SK-N-SH (cell line): ENCODE measurements at regions not wholly inside any gene's neighbourhood (a gene's known extent, or its start where the extent isn't known, plus 50 kb on each side); places are given as distances from the start of the nearest gene placed in this dataset.

Experiments
- CTCF ChIA-PET: fragments of 300-600, 350-600 bp; formaldehyde crosslinking; extraction: SDS; loops from one replicate; lab custom pipeline; 2021; lab: Yijun Ruan, JAX
- POLR2A ChIA-PET: fragments of 350-600 bp; sonication (Branson Sonifier 250); formaldehyde crosslinking; extraction: SDS; loops from one replicate; lab custom pipeline; 2020; ENCODE audit warnings: antibody characterized with exemption, inconsistent platforms; lab: Yijun Ruan, JAX
- DNase-seq: peaks from one replicate; pipeline ENCODE4 v3.0.0; 2012
- H2AFZ ChIP-seq: fragments of 200-600 bp; sonication (generic); 2 replicates; pipeline ENCODE4 v1.8.1; 2016; ENCODE audit warnings: antibody characterized with exemption, mild to moderate bottlenecking, low read depth
- H3F3A ChIP-seq: fragments of 200-600 bp; sonication (generic); replicated peaks from 2 replicates; pipeline ENCODE3; 2016; ENCODE audit warnings: antibody characterized with exemption, mild to moderate bottlenecking; ENCODE audit not compliant: insufficient read depth
- H3K27ac ChIP-seq, 2 experiments: fragments of 200-500 bp in 1 of 2; fragments of 200-600 bp in 1 of 2; sonication (Bioruptor generic) in 1 of 2; sonication (generic), shearing (Covaris generic) in 1 of 2; 2 replicates each; pipeline versions ENCODE4 v1.5.1 to v1.6.1; 2014 to 2016; ENCODE audit warnings: low read depth in 2 of 2, inconsistent platforms in 1 of 2, low read length in 1 of 2, mild to moderate bottlenecking in 1 of 2, mixed read lengths in 1 of 2
- H3K27me3 ChIP-seq: fragments of 200-600 bp; sonication (generic), shearing (Covaris generic); 2 replicates; pipeline ENCODE4 v1.6.1; 2016; ENCODE audit warnings: mixed run types; ENCODE audit not compliant: insufficient read depth
- H3K36me3 ChIP-seq, 2 experiments: fragments of 200-500 bp in 1 of 2; fragments of 200-600 bp in 1 of 2; sonication (Bioruptor generic) in 1 of 2; sonication (generic) in 1 of 2; replicated peaks in 1 of 2; 2 replicates each; pipeline versions ENCODE3 to v1.5.1; 2014 to 2016; ENCODE audit warnings: low read length in 1 of 2, mild to moderate bottlenecking in 1 of 2; ENCODE audit not compliant: insufficient read depth in 2 of 2, control insufficient read depth in 1 of 2
- H3K4me1 ChIP-seq, 2 experiments: fragments of 200-500 bp in 1 of 2; fragments of 200-600 bp in 1 of 2; sonication (Bioruptor generic) in 1 of 2; sonication (generic), shearing (Covaris generic) in 1 of 2; 2 replicates each; pipeline versions ENCODE4 v1.5.1 to v1.6.1; 2014 to 2016; ENCODE audit warnings: low read depth in 1 of 2, low read length in 1 of 2, mixed run types in 1 of 2; ENCODE audit not compliant: insufficient read depth in 2 of 2, control insufficient read depth in 1 of 2
- H3K4me2 ChIP-seq: fragments of 200-600 bp; sonication (generic), shearing (Covaris generic); 2 replicates; pipeline ENCODE4 v1.6.1; 2017; ENCODE audit warnings: mixed run types
- H3K4me3 ChIP-seq, 2 experiments: fragments of 200-500 bp in 1 of 2; fragments of 200-600 bp in 1 of 2; sonication (Bioruptor generic) in 1 of 2; sonication (generic), shearing (Covaris generic) in 1 of 2; 2 replicates each; pipeline versions ENCODE4 v1.5.1 to v1.8.1; 2014 to 2016; ENCODE audit warnings: low read depth in 2 of 2, inconsistent platforms in 1 of 2, low read length in 1 of 2, mild to moderate bottlenecking in 1 of 2, mixed read lengths in 1 of 2, moderate library complexity in 1 of 2
- H3K79me2 ChIP-seq: fragments of 200-600 bp; sonication (generic); 2 replicates; pipeline ENCODE4 v1.8.1; 2017; ENCODE audit warnings: mild to moderate bottlenecking; ENCODE audit not compliant: insufficient read depth
- H3K9ac ChIP-seq: fragments of 200-600 bp; sonication (generic); 2 replicates; pipeline ENCODE4 v1.6.1; 2017; ENCODE audit warnings: mixed run types
- H3K9me2 ChIP-seq: fragments of 200-600 bp; sonication (generic); 2 replicates; pipeline ENCODE4 v1.6.1; 2017; ENCODE audit warnings: mixed run types
- H3K9me3 ChIP-seq: fragments of 200-600 bp; sonication (generic); 2 replicates; pipeline ENCODE4 v1.6.1; 2017; ENCODE audit warnings: mixed run types, mild to moderate bottlenecking, moderate library complexity
- H4K20me1 ChIP-seq: fragments of 200-600 bp; sonication (generic); 2 replicates; pipeline ENCODE4 v1.6.1; 2017; ENCODE audit warnings: mild to moderate bottlenecking, mixed run types; ENCODE audit not compliant: insufficient read depth
- ELF1 ChIP-seq: IDR thresholded peaks from 2 replicates; pipeline ENCODE4 v1.4.0; 2012
- EP300 ChIP-seq, 2 experiments: IDR thresholded peaks; 2 replicates each; pipeline versions ENCODE4 v1.4.0 to v1.6.1; 2012; ENCODE audit warnings: borderline replicate concordance in 1 of 2, low read depth in 1 of 2, low read length in 1 of 2
- EZH2phosphoT487 ChIP-seq: fragments of 200-600 bp; sonication (generic); IDR thresholded peaks from 2 replicates; pipeline ENCODE4 v1.6.1; 2017; ENCODE audit warnings: low read depth, mixed run types, mild to moderate bottlenecking, antibody characterized with exemption, moderate library complexity, borderline replicate concordance
- FOSL2 ChIP-seq: IDR thresholded peaks from 2 replicates; pipeline ENCODE4 v1.4.0; 2012; ENCODE audit warnings: low read depth, mild to moderate bottlenecking, moderate library complexity, borderline replicate concordance
- GABPA ChIP-seq: IDR thresholded peaks from 2 replicates; pipeline ENCODE4 v1.4.0; 2012; ENCODE audit warnings: low read depth, mild to moderate bottlenecking
- GATA2 ChIP-seq: sonication (generic); formaldehyde crosslinking; IDR thresholded peaks from 2 replicates; pipeline ENCODE4 v1.5.0; 2020; ENCODE audit warnings: mild to moderate bottlenecking, missing genetic modification reagents
- MEF2A ChIP-seq: IDR thresholded peaks from 2 replicates; pipeline ENCODE4 v1.4.0; 2012; ENCODE audit warnings: low read depth, borderline replicate concordance
- NFIC ChIP-seq: IDR thresholded peaks from 2 replicates; pipeline ENCODE4 v1.4.0; 2012; ENCODE audit warnings: borderline replicate concordance
- RAD21 ChIP-seq: IDR thresholded peaks from 2 replicates; pipeline ENCODE4 v1.6.1; 2012; ENCODE audit warnings: mild to moderate bottlenecking, low read length
- RFX5 ChIP-seq: IDR thresholded peaks from 2 replicates; pipeline ENCODE4 v1.6.1; 2012; ENCODE audit warnings: mild to moderate bottlenecking, improper control_type of control experiment, low read length
- SIN3A ChIP-seq: IDR thresholded peaks from 2 replicates; pipeline ENCODE4 v1.6.1; 2012; ENCODE audit warnings: low read depth, mild to moderate bottlenecking, low read length, moderate library complexity, borderline replicate concordance
- TAF1 ChIP-seq: IDR thresholded peaks from 2 replicates; pipeline ENCODE4 v1.6.1; 2012; ENCODE audit warnings: low read depth, mild to moderate bottlenecking, low read length, moderate library complexity, borderline replicate concordance
- TCF12 ChIP-seq: IDR thresholded peaks from 2 replicates; pipeline ENCODE4 v1.4.0; 2012
- TEAD4 ChIP-seq: IDR thresholded peaks from 2 replicates; pipeline ENCODE4 v1.4.0; 2012; ENCODE audit warnings: mild to moderate bottlenecking, borderline replicate concordance; ENCODE audit not compliant: insufficient read depth
- YY1 ChIP-seq: IDR thresholded peaks from 2 replicates; pipeline ENCODE4 v1.4.0; 2012; ENCODE audit warnings: low read depth, mild to moderate bottlenecking
- WGBS: methylation state at CpG from one replicate; pipeline ENCODE4 v1.1.6; 2017; ENCODE audit warnings: low lambda C conversion rate; 5-methylcytosine and 5-hydroxymethylcytosine counted together
- TF ChIP-seq, protein P1 (sequence below): fragments of 200-600 bp; sonication (generic); IDR thresholded peaks from 2 replicates; pipeline ENCODE4 v1.6.1; 2017; ENCODE audit warnings: antibody characterized with exemption, mild to moderate bottlenecking, moderate library complexity
- TF ChIP-seq, protein P2 (sequence below): fragments of 150-350 bp; IDR thresholded peaks from 2 replicates; pipeline ENCODE4 v1.6.1; 2016; ENCODE audit warnings: mild to moderate bottlenecking, low read depth, low read length
- TF ChIP-seq, protein P3 (sequence below): IDR thresholded peaks from 2 replicates; pipeline ENCODE4 v1.4.0; 2012; ENCODE audit warnings: low read depth, borderline replicate concordance

DNA sequence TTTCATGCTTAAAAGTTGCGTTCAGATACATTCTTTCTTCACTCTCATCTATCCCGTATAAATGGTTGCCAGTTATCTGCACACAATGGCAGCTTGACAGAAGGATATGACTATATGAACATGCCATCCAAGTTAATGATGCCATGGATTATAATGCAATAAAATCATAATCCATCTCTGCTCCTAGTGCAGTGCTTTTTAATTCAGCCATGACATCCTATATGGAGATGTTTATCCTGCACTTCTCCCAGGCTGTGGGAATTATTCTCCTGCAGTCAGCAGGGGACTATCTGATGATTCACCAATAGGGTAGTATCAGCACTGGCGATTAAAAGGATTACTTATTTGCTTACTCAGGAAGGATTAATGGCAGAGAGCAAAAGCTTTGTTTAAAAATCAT lies 273.8 kb downstream of the SAMD5 start:
- 2% methylated on average over 3 of the region's 3 CpGs for WGBS
- peaks cover 0 to 3% of the 10 kb centered on the region in 2 experiments; a peak in 1 of 4 replicates for H3K4me1 ChIP-seq
- no peak for TF ChIP-seq MEF2A
- TF ChIP-seq, protein P1, sequence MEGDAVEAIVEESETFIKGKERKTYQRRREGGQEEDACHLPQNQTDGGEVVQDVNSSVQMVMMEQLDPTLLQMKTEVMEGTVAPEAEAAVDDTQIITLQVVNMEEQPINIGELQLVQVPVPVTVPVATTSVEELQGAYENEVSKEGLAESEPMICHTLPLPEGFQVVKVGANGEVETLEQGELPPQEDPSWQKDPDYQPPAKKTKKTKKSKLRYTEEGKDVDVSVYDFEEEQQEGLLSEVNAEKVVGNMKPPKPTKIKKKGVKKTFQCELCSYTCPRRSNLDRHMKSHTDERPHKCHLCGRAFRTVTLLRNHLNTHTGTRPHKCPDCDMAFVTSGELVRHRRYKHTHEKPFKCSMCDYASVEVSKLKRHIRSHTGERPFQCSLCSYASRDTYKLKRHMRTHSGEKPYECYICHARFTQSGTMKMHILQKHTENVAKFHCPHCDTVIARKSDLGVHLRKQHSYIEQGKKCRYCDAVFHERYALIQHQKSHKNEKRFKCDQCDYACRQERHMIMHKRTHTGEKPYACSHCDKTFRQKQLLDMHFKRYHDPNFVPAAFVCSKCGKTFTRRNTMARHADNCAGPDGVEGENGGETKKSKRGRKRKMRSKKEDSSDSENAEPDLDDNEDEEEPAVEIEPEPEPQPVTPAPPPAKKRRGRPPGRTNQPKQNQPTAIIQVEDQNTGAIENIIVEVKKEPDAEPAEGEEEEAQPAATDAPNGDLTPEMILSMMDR = no peak
- TF ChIP-seq, protein P2, sequence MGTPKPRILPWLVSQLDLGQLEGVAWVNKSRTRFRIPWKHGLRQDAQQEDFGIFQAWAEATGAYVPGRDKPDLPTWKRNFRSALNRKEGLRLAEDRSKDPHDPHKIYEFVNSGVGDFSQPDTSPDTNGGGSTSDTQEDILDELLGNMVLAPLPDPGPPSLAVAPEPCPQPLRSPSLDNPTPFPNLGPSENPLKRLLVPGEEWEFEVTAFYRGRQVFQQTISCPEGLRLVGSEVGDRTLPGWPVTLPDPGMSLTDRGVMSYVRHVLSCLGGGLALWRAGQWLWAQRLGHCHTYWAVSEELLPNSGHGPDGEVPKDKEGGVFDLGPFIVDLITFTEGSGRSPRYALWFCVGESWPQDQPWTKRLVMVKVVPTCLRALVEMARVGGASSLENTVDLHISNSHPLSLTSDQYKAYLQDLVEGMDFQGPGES = no peak
- TF ChIP-seq TAF1 = no peak
- TF ChIP-seq FOSL2 = no peak
- no peaks in the 10 kb centered on the region for H3K36me3 ChIP-seq
- H3K9me2 ChIP-seq = no peaks in the 10 kb centered on the region
- no peak overlapping the region for H3K4me3 ChIP-seq
- ChIA-PET CTCF (no interaction called here), POLR2A (no interaction called here)
- H3K9me3 ChIP-seq = no peaks in the 10 kb centered on the region
- H3K4me2 ChIP-seq = no peak overlapping the region
- no peak overlapping the region for H3K27ac ChIP-seq
- no peaks in the 10 kb centered on the region for H3K27me3 ChIP-seq
- H2AFZ ChIP-seq = no peak overlapping the region
- H3K79me2 ChIP-seq = no peaks in the 10 kb centered on the region
- H3F3A ChIP-seq = no peaks in the 10 kb centered on the region
- no peak for DNase-seq
- no peak overlapping the region for H3K9ac ChIP-seq
- H4K20me1 ChIP-seq = no peaks in the 10 kb centered on the region

DNA sequence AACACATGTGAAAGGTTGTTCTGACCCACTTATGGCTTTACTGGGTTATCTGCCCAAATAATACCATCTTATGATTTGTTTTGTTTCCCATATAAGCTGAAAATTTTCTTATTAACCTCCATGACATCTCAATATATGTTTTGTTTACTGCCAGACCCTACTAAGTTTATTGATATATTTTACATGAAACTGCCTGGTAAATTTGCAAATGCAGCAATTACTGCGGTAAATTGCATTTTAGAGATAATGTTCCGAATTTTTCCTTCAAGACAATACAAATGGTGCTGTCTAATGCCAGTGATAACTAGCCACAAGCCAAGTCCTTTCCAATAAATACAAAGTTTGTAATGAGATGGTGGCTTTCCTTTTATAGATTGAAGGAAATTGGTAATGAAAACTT lies 275.9 kb downstream of the SAMD5 start:
- Histone ChIP-seq H3K27ac (no peak overlapping the region), H3K9me3 (no peaks in the 10 kb centered on the region), H3K36me3 (no peaks in the 10 kb centered on the region), H3K9me2 (no peaks in the 10 kb centered on the region), H2AFZ (no peak overlapping the region), H3K9ac (no peak overlapping the region), H3F3A (no peaks in the 10 kb centered on the region), H3K4me1 (peaks cover 0 to 4% of the 10 kb centered on the region in 2 experiments; a peak in 1 of 4 replicates), H3K27me3 (no peaks in the 10 kb centered on the region), H3K79me2 (no peaks in the 10 kb centered on the region), H4K20me1 (no peaks in the 10 kb centered on the region), H3K4me3 (no peak overlapping the region), H3K4me2 (no peak overlapping the region)
- no peak for DNase-seq
- POLR2A ChIA-PET = no interaction called here
- TF ChIP-seq RAD21 = no peak
- no peak for TF ChIP-seq EP300 (IDR thresholded peaks at IDR 0.05; ENCODE audit: borderline replicate concordance in 1 of 2, low read depth in 1 of 2, low read length in 1 of 2)
- CTCF ChIA-PET = interaction anchor here (1.0 kb wide), 1 partner anchor 9 kb away, joined by 3 read pairs; no protein-coding TSS in a partner anchor
- 26% methylated on average over 2 of the region's 2 CpGs for WGBS

DNA sequence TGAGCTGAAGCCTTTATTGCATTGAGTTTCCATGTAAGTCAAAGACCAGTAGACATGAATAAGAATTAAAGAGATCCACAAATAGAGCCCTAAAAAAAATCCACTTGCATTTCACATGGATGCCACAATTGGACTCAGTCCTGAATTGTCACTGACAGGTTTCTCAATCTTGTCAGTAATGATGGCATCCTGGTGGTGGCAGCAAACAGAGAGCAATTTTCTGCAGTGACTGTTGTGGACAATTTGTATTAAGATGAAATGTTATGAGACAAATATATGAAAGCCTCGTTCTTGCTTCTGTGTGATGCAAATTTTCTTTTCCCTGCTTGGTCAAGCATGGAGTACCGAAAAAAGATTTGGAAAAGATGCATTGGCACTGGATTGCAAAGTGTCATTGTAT lies 278.9 kb downstream of the SAMD5 start:
- Histone ChIP-seq H4K20me1 (no peaks in the 10 kb centered on the region), H3K4me3 (no peak overlapping the region), H3K27ac (no peak overlapping the region), H3K36me3 (no peaks in the 10 kb centered on the region), H3K9me2 (no peaks in the 10 kb centered on the region), H2AFZ (no peak overlapping the region), H3K27me3 (no peaks in the 10 kb centered on the region), H3K9me3 (no peaks in the 10 kb centered on the region), H3K79me2 (no peaks in the 10 kb centered on the region), H3F3A (no peaks in the 10 kb centered on the region), H3K4me2 (no peak overlapping the region), H3K9ac (no peak overlapping the region), H3K4me1 (peaks cover 0 to 4% of the 10 kb centered on the region in 2 experiments; a peak in 1 of 4 replicates)
- no peak for DNase-seq
- ChIA-PET POLR2A (no interaction called here), CTCF (no interaction called here)
- WGBS = 6% methylated on average over 2 of the region's 2 CpGs
- TF ChIP-seq TEAD4 (no peak), FOSL2 (no peak), YY1 (no peak), GATA2 (CRISPR knock-in tag) (no peak), RFX5 (no peak), NFIC (no peak), RAD21 (no peak), TCF12 (no peak), SIN3A (no peak), EP300 (IDR thresholded peaks at IDR 0.05; ENCODE audit: borderline replicate concordance in 1 of 2, low read depth in 1 of 2, low read length in 1 of 2) (no peak), GABPA (no peak), ELF1 (no peak), EZH2phosphoT487 (no peak)
- TF ChIP-seq, protein P3, sequence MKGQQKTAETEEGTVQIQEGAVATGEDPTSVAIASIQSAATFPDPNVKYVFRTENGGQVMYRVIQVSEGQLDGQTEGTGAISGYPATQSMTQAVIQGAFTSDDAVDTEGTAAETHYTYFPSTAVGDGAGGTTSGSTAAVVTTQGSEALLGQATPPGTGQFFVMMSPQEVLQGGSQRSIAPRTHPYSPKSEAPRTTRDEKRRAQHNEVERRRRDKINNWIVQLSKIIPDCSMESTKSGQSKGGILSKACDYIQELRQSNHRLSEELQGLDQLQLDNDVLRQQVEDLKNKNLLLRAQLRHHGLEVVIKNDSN = no peak
